Transverse colon (tissue), 3 donors: ENCODE measurements at regions not wholly inside any gene's neighbourhood (a gene's known extent, or its start where the extent isn't known, plus 50 kb on each side); places are given as distances from the start of the nearest gene placed in this dataset.

Source experiments
- POLR2A ChIP-seq: fragments of 450-650 bp; IDR thresholded peaks from one replicate; pipeline ENCODE4 v1.6.1; 2016; ENCODE audit warnings: antibody characterized with exemption, mild to moderate bottlenecking, moderate library complexity
- POLR2AphosphoS5 ChIP-seq, 3 donors: sonication (generic); formaldehyde crosslinking; IDR thresholded peaks; one replicate each; pipeline ENCODE4 v1.6.1; 2016; ENCODE audit warnings: antibody characterized with exemption in 3 of 3

GRCh38 chr6:11447265-11447664, 90.3 kb upstream of the TMEM170B start:
- no peak for TF ChIP-seq POLR2A
- no peak for TF ChIP-seq POLR2AphosphoS5 (IDR thresholded peaks at IDR 0.05)
